ENCODE measurements at regions not wholly inside any gene's neighbourhood (a gene's known extent, or its start where the extent isn't known, plus 50 kb on each side); places are given as distances from the start of the nearest gene placed in this dataset.

GRCh38 chr18:73549236-73549635 lies 598.4 kb downstream of the FBXO15 start:
- H3K27me3 ChIP-seq (ENCODE audit: low read depth, low read length), result no peaks in the 10 kb centered on the region
- H3K9me3 ChIP-seq (ENCODE audit: insufficient read depth, low read length), result no peaks in the 10 kb centered on the region
- H3K79me2 ChIP-seq (ENCODE audit: low read length), result no peaks in the 10 kb centered on the region
- no peak overlapping the region for H3K9ac ChIP-seq (ENCODE audit: low read length)
- no peaks in the 10 kb centered on the region for H3K36me3 ChIP-seq (replicated peaks; ENCODE audit: low read depth, low read length)
- H2AFZ ChIP-seq (ENCODE audit: low read depth, low read length), result no peak overlapping the region
- H3K4me2 ChIP-seq (ENCODE audit: low read length), result no peak overlapping the region
- H3K4me3 ChIP-seq (ENCODE audit: low read length), result no peak overlapping the region
- TF ChIP-seq, protein P1, sequence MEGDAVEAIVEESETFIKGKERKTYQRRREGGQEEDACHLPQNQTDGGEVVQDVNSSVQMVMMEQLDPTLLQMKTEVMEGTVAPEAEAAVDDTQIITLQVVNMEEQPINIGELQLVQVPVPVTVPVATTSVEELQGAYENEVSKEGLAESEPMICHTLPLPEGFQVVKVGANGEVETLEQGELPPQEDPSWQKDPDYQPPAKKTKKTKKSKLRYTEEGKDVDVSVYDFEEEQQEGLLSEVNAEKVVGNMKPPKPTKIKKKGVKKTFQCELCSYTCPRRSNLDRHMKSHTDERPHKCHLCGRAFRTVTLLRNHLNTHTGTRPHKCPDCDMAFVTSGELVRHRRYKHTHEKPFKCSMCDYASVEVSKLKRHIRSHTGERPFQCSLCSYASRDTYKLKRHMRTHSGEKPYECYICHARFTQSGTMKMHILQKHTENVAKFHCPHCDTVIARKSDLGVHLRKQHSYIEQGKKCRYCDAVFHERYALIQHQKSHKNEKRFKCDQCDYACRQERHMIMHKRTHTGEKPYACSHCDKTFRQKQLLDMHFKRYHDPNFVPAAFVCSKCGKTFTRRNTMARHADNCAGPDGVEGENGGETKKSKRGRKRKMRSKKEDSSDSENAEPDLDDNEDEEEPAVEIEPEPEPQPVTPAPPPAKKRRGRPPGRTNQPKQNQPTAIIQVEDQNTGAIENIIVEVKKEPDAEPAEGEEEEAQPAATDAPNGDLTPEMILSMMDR (IDR thresholded peaks at IDR 0.05; ENCODE audit: low read depth, low read length), result no peak
- no peak for TF ChIP-seq EZH2phosphoT487 (IDR thresholded peaks at IDR 0.05; ENCODE audit: low read depth)
- H4K20me1 ChIP-seq (ENCODE audit: insufficient read depth, low read length), result no peaks in the 10 kb centered on the region
- H3K4me1 ChIP-seq (ENCODE audit: low read length), result no peaks in the 10 kb centered on the region
- H3K27ac ChIP-seq (ENCODE audit: low read length), result no peak overlapping the region

DNA sequence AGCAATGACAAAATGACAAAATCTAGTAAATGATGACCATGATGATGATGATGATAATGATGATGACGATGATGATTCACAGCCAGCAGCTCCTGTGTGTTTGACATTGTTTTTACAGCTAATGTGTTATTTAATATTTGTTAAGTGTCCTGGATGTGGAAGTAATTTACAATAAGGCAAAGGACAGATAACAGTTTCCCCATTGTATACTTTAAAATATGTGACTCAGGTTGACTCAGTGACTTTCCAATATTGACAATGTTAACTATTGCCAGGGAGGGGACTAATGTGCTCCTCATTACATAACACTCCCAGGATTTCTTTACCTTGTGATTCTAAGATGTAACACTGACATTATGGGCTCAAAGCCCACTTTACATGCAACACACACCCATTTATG lies 602.2 kb downstream of the FBXO15 start:
- H3K9ac ChIP-seq (ENCODE audit: low read length), result no peak overlapping the region
- TF ChIP-seq EZH2phosphoT487 (IDR thresholded peaks at IDR 0.05; ENCODE audit: low read depth), result no peak
- TF ChIP-seq, protein P1 (IDR thresholded peaks at IDR 0.05; ENCODE audit: low read depth, low read length), result no peak
- H3K9me3 ChIP-seq (ENCODE audit: insufficient read depth, low read length), result no peaks in the 10 kb centered on the region
- no peaks in the 10 kb centered on the region for H3K4me1 ChIP-seq (ENCODE audit: low read length)
- H3K4me3 ChIP-seq (ENCODE audit: low read length), result no peak overlapping the region
- no peaks in the 10 kb centered on the region for H3K27me3 ChIP-seq (ENCODE audit: low read depth, low read length)
- H2AFZ ChIP-seq (ENCODE audit: low read depth, low read length), result no peak overlapping the region
- no peaks in the 10 kb centered on the region for H4K20me1 ChIP-seq (ENCODE audit: insufficient read depth, low read length)
- no peak overlapping the region for H3K27ac ChIP-seq (ENCODE audit: low read length)
- H3K36me3 ChIP-seq (replicated peaks; ENCODE audit: low read depth, low read length), result no peaks in the 10 kb centered on the region
- no peak overlapping the region for H3K4me2 ChIP-seq (ENCODE audit: low read length)
- H3K79me2 ChIP-seq (ENCODE audit: low read length), result no peaks in the 10 kb centered on the region

DNA sequence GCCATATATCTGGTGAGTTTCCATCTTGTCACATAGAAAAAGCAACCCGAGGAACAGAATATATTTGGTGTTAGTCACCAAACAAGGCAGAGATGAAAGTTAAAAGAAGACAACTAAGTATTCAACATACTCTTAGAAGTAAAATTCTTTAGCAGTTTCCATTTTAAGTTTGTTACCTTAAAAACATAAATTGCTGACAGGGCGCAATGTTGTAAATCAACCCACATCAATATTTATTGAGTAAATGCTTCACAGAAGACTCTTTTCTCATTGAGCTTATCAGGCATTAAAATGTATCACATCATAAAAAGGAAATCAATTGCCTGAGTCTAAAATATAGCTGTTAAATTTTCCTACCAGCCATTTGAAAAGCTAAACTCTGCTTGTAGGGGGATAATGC lies 603.0 kb downstream of the FBXO15 start:
- Histone ChIP-seq H3K4me3 (ENCODE audit: low read length) (no peak overlapping the region), H3K4me1 (ENCODE audit: low read length) (no peaks in the 10 kb centered on the region), H3K27ac (ENCODE audit: low read length) (no peak overlapping the region), H3K27me3 (ENCODE audit: low read depth, low read length) (no peaks in the 10 kb centered on the region), H3K79me2 (ENCODE audit: low read length) (no peaks in the 10 kb centered on the region), H3K9ac (ENCODE audit: low read length) (no peak overlapping the region), H3K4me2 (ENCODE audit: low read length) (no peak overlapping the region), H3K36me3 (replicated peaks; ENCODE audit: low read depth, low read length) (no peaks in the 10 kb centered on the region), H4K20me1 (ENCODE audit: insufficient read depth, low read length) (no peaks in the 10 kb centered on the region), H3K9me3 (ENCODE audit: insufficient read depth, low read length) (no peaks in the 10 kb centered on the region), H2AFZ (ENCODE audit: low read depth, low read length) (no peak overlapping the region)
- TF ChIP-seq, protein P1 (IDR thresholded peaks at IDR 0.05; ENCODE audit: low read depth, low read length), result no peak
- no peak for TF ChIP-seq EZH2phosphoT487 (IDR thresholded peaks at IDR 0.05; ENCODE audit: low read depth)

GRCh38 chr18:73544032-73544431 lies 603.6 kb downstream of the FBXO15 start:
- H3K79me2 ChIP-seq (ENCODE audit: low read length), result no peaks in the 10 kb centered on the region
- H3K4me2 ChIP-seq (ENCODE audit: low read length), result no peak overlapping the region
- H2AFZ ChIP-seq (ENCODE audit: low read depth, low read length), result no peak overlapping the region
- H3K9me3 ChIP-seq (ENCODE audit: insufficient read depth, low read length), result no peaks in the 10 kb centered on the region
- no peak overlapping the region for H3K27ac ChIP-seq (ENCODE audit: low read length)
- no peak overlapping the region for H3K4me3 ChIP-seq (ENCODE audit: low read length)
- no peaks in the 10 kb centered on the region for H3K27me3 ChIP-seq (ENCODE audit: low read depth, low read length)
- H3K36me3 ChIP-seq (replicated peaks; ENCODE audit: low read depth, low read length), result no peaks in the 10 kb centered on the region
- H3K9ac ChIP-seq (ENCODE audit: low read length), result no peak overlapping the region
- H3K4me1 ChIP-seq (ENCODE audit: low read length), result no peaks in the 10 kb centered on the region
- no peak for TF ChIP-seq EZH2phosphoT487 (IDR thresholded peaks at IDR 0.05; ENCODE audit: low read depth)
- TF ChIP-seq, protein P1 (IDR thresholded peaks at IDR 0.05; ENCODE audit: low read depth, low read length), result no peak
- H4K20me1 ChIP-seq (ENCODE audit: insufficient read depth, low read length), result no peaks in the 10 kb centered on the region

All from OCI-LY3 (cell line).